Small intestine (tissue), 7 donors: ENCODE measurements at regions not wholly inside any gene's neighbourhood (a gene's known extent, or its start where the extent isn't known, plus 50 kb on each side); places are given as distances from the start of the nearest gene placed in this dataset.

Source experiments
- DNase-seq, 2 donors: peaks; one replicate each; pipeline versions ENCODE4 v3.0.0 to v3.0.0-alpha.2; 2013
- FAIRE-seq: peaks from 2 replicates; lab custom pipeline; 2012; peaks lifted over from hg19 to GRCh38; lab: Jason Lieb, UNC
- H3K27ac ChIP-seq, 3 donors: one replicate each; pipeline ENCODE4 v1.5.1; 2013; ENCODE audit warnings: low read length in 2 of 3, mild to moderate bottlenecking in 2 of 3, control low read depth in 1 of 3, inconsistent platforms in 1 of 3, low read depth in 1 of 3, moderate library complexity in 1 of 3
- H3K27me3 ChIP-seq, 3 donors: one replicate each; pipeline ENCODE4 v1.6.1; 2013; ENCODE audit warnings: low read length in 3 of 3, inconsistent platforms in 1 of 3; ENCODE audit not compliant: control insufficient read depth in 3 of 3, insufficient read depth in 3 of 3
- H3K36me3 ChIP-seq, 3 donors: one replicate each; pipeline ENCODE4 v1.6.1; 2013; ENCODE audit warnings: low read length in 3 of 3, inconsistent platforms in 1 of 3, low read depth in 1 of 3, mild to moderate bottlenecking in 1 of 3, moderate library complexity in 1 of 3; ENCODE audit not compliant: control insufficient read depth in 3 of 3, insufficient read depth in 2 of 3
- H3K4me1 ChIP-seq, 3 donors: one replicate each; pipeline ENCODE4 v1.6.1; 2013; ENCODE audit warnings: low read length in 2 of 3, inconsistent platforms in 1 of 3, low read depth in 1 of 3, mild to moderate bottlenecking in 1 of 3, moderate library complexity in 1 of 3; ENCODE audit not compliant: control insufficient read depth in 3 of 3, insufficient read depth in 2 of 3
- H3K4me3 ChIP-seq, 3 donors: one replicate each; pipeline ENCODE4 v1.5.1; 2013; ENCODE audit warnings: low read length in 3 of 3, control low read depth in 1 of 3, inconsistent platforms in 1 of 3, low read depth in 1 of 3, mild to moderate bottlenecking in 1 of 3, moderate library complexity in 1 of 3
- H3K9me3 ChIP-seq, 2 donors: one replicate each; pipeline ENCODE4 v1.6.1; 2013; ENCODE audit warnings: low read depth in 1 of 2, low read length in 1 of 2; ENCODE audit not compliant: control insufficient read depth in 2 of 2, insufficient read depth in 1 of 2
- WGBS, 3 donors: extraction: QIAGEN DNeasy Blood & Tissue Kit; methylation state at CpG; one replicate each; pipeline ENCODE4 v1.1.7; 2013; 5-methylcytosine and 5-hydroxymethylcytosine counted together
- donor health status: healthy with polysubstance abuse.
- donor health status: control.
- donor health status: control.
- donor health status: Bipolar disorder and iron deficiency.
- donor health status: healthy.

DNA sequence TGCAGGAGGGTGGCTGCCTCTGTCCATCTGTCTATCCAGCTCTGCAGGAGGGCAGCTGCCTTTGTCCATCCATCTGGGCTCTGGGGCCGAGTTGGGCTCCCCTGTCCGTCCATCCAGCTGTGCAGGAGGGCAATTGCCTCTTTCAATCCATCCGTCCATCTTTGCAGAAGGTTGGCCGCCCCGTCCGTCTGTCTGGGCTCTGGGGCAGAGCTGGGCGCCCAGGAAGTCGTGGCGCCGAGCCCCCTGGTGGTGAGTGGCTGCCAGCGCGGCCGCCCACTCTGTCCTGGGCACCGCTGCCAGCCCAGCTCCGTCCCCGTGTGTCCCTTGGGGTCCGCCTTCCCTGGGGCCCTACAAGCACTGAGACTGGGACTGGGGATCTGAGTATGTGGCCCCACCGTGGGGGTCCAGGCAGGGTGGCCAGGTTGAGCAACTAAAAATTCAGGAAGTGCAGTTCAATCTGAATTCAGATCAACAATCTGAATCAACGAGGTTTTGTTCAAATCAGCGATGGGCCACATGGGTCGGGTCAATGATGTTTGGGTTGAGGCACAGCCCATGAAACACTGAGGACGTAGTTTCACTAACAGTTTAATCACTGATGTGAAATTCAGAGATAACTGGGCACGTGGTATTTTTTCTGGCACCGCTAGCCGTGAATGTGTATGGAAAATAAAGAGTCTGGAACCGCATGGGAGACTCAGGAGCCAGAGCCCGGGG is 99.1 kb upstream of the ACTRT2 start:
- FAIRE-seq (no peak), DNase-seq (peak; percentile 12 to 36)
- WGBS, 3 donors = 25 to 55% (median 29%) methylated on average over 27 of the region's 27 CpGs
- Histone ChIP-seq H3K9me3 (no peaks in the 10 kb centered on the region), H3K4me1 (no peaks in the 10 kb centered on the region), H3K4me3 (no peak overlapping the region), H3K27me3 (no peaks in the 10 kb centered on the region), H3K27ac (no peak overlapping the region), H3K36me3 (no peaks in the 10 kb centered on the region)

DNA sequence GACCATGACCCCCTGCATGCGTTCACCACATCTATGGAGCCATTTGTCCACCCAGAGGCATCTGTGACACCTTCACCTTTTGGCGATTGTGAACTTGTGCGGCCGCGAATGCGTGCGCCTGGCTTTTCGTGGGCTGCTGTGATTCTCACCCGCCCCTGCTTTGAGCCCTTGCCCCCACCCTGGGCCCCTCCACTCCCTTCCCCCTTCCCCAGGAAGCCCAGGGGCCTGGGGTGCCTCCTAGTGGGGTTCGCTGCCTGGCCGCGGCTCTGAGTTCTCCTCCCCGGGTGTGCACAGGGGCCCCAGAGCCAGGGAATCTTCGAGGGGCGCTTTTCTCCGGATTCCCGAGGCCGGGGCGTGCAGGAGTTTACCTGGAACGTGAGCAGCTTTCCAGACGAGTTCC is 97.9 kb upstream of the ACTRT2 start:
- no peaks in the 10 kb centered on the region for H3K27me3 ChIP-seq
- no peak for DNase-seq

DNA sequence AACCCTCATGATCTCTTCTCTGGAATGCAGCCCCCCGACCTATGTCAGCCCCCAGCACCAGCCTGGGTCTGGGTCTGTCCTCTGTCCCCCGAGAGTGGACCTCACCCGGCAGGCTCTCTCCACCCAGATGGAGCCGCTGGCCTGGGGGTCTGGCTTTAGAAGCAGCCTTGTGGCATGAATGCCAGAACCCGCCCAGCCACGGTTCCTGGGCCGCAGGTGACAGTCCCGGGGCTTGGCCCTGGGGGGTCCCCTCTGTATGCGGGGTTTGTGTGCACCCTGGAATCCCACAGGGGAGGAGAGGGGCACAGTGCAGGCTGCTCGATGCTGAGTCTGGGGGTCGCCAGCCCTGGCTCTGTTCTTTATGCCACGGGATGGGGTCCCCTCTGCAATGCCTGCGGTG is 96.0 kb upstream of the ACTRT2 start:
- H3K4me1 ChIP-seq = no peaks in the 10 kb centered on the region
- WGBS, 3 donors = 78 to 86% (median 78%) methylated on average over 13 of the region's 13 CpGs

More for the DNA sequence above, 97.9 kb upstream of the ACTRT2 start:
- no peak overlapping the region for H3K4me3 ChIP-seq
- no peaks in the 10 kb centered on the region for H3K36me3 ChIP-seq
- no peak for FAIRE-seq
- 72 to 78% (median 75%) methylated on average over 21 of the region's 21 CpGs for WGBS, 3 donors
- H3K4me1 ChIP-seq = no peaks in the 10 kb centered on the region
- H3K27ac ChIP-seq = no peak overlapping the region
- no peaks in the 10 kb centered on the region for H3K9me3 ChIP-seq

DNA sequence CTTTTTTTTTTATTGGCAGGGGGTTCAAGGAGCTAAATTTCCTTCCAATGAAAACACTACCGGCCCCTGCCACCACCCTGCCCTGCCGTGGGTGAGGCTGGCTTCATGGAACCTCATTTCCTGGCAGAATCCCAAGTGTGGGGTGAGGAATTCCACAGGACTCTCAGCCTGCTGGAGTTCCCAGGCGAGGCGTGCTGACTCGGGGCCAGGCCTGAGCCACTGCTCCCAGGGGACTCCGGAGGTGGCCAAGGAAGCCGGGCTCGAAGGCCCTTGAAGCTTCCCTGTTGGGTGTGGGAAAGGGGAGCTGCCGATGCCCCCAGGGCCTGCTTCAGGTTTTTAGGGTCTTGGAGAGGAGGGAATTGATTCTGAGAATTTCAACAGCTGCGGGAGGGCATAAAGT is 95.3 kb upstream of the ACTRT2 start:
- FAIRE-seq = no peak
- no peak for DNase-seq

More for the DNA sequence above, 96.0 kb upstream of the ACTRT2 start:
- FAIRE-seq (no peak), DNase-seq (no peak)
- H3K9me3 ChIP-seq = no peaks in the 10 kb centered on the region
- H3K4me3 ChIP-seq = no peak overlapping the region
- H3K27me3 ChIP-seq = no peaks in the 10 kb centered on the region
- no peaks in the 10 kb centered on the region for H3K36me3 ChIP-seq
- no peak overlapping the region for H3K27ac ChIP-seq

DNA sequence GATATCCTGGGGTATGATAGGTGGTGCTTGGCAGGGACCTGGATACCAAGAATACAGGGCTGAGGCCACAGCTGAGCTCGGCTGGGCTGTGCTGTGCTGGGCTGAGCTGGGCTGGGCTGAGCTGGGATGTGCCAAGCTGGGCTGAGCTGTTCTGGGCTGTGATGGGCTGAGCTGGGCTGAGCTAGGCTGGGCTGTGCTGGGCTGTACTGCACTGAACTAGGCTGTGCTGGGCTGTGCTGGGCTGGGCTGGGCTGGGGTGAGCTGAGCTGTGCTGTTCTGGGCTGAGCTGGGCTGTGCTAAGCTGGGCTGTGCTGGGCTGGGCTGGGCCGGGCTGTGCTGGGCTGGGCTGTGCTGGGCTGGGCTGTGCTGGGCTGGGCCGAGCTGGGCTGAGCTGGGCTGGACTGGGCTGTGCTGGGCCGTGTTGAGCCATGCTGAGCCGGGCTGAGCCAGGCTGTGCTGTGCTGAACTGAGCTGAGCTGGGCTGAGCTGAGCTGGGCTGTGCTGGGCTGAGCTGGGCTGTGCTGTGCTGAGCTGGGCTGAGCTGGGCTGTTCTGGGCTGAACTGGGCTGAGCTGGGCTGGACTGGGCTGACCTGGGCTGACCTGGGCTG is 94.7 kb upstream of the ACTRT2 start:
- no peaks in the 10 kb centered on the region for H3K27me3 ChIP-seq

More for the DNA sequence above, 95.3 kb upstream of the ACTRT2 start:
- Histone ChIP-seq H3K27ac (no peak overlapping the region), H3K9me3 (no peaks in the 10 kb centered on the region), H3K4me3 (no peak overlapping the region), H3K36me3 (no peaks in the 10 kb centered on the region), H3K27me3 (no peaks in the 10 kb centered on the region), H3K4me1 (no peaks in the 10 kb centered on the region)
- 53 to 57% (median 54%) methylated on average over 10 of the region's 10 CpGs for WGBS, 3 donors

DNA sequence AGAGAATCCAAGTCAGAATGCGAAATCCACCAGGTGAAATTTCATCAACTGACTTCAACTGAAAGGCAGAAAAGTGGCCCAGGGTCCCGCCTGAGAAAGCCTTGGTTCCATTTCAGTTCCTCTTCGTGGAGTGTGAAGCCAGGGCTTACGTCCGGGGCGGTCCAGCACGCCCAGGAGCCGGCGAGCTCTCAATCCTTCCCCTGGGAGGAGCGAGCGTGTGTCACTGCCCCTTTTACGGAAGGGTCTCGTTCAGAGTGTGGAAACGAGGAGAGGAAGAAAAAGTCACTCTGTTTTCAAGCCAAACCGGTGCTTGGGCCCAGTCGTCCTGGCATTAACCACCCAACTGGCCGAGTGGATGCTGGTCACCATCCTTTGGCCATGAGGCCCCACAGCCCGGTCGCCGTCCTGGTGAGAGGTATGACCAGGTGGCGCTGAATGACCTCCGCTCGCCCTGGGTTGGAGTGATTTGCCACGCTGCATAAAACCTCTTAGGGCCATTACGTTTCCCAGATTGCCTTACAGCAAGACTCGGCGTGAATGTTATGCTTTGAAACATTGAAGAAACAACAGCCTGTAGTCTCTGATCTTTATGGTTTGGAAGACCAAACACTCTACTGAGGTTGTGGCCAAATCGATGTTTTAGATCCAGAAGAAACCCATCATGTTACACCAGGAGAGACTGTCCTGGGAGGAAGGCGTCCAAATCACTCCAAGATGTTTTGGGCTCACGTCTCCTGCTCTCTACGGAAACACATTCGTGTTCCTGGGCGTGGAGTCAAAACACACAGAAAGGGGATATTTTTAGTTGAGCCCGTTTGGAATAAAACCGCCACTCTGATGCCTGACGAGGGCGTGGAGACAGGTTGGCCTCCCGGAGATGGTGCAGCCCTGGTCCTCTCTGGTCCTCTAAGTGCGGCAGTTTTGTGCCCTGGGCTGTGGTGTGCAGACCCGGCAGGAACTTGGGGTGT is 93.6 kb upstream of the ACTRT2 start:
- no peaks in the 10 kb centered on the region for H3K36me3 ChIP-seq
- H3K27me3 ChIP-seq = no peaks in the 10 kb centered on the region
- no peak overlapping the region for H3K27ac ChIP-seq
- FAIRE-seq (no peak), DNase-seq (no peak)
- H3K4me3 ChIP-seq = no peak overlapping the region
- H3K4me1 ChIP-seq = no peaks in the 10 kb centered on the region
- 78 to 83% (median 80%) methylated on average over 40 of the region's 40 CpGs for WGBS, 3 donors
- no peaks in the 10 kb centered on the region for H3K9me3 ChIP-seq

More for the DNA sequence above, 94.7 kb upstream of the ACTRT2 start:
- DNase-seq (no peak), FAIRE-seq (no peak)
- Histone ChIP-seq H3K9me3 (no peaks in the 10 kb centered on the region), H3K4me1 (no peaks in the 10 kb centered on the region), H3K27ac (no peak overlapping the region), H3K4me3 (no peak overlapping the region), H3K36me3 (no peaks in the 10 kb centered on the region)
- 59 to 75% (median 73%) methylated on average over 3 to 5 of the region's 5 CpGs for WGBS, 3 donors

DNA sequence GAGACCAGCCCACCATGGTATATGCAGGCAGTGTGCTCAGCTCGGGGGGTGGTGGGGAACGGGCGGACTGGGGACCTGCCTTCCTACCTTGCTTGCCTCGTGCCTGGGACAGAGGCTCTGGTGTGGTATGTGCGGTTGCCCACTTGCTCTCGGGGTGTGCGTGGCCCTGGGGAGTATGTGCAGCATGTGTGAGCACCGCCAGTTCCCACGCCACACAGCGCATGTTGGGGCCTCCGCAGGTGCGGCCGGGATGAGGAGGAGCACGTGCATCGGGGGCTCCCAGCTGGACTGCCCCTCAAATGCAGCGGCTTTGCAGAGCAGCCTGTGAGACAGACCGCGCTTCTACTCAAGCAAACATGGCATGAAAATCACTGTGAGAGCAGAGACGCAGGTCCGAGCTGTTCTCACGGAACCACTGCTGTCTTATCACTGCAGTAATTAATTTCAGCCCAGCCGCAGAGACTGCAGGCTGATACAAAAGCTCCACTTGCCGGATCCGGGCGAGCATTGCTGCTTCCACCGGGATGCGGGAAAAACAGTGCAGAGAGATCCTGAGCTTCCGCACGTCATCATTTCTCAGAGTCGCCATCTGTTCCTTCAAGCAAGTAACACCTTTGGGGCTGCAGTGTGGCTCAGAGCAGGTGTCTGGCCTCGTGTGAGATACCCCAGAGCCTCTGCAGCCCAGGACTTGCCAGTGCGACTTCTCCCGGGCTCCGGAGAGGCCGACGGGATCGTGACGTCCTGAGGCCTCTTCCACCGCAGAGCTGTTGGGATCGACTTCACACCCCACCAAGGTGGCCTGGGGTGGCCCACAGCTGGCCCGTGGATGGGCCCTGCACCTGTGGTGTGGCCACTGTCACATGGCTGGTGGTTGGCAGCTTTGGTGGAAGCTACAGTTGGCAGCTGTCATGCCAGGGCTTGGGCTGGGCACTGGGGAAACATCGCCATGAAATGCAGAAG is 92.6 kb upstream of the ACTRT2 start:
- Histone ChIP-seq H3K4me3 (no peak overlapping the region), H3K4me1 (no peaks in the 10 kb centered on the region), H3K36me3 (no peaks in the 10 kb centered on the region), H3K27me3 (no peaks in the 10 kb centered on the region), H3K9me3 (no peaks in the 10 kb centered on the region), H3K27ac (no peak overlapping the region)
- DNase-seq (no peak), FAIRE-seq (no peak)
- WGBS, 3 donors = 72 to 75% (median 73%) methylated on average over 40 to 42 of the region's 42 CpGs
